ENCODE measurements at regions not wholly inside any gene's neighbourhood (a gene's known extent, or its start where the extent isn't known, plus 50 kb on each side); places are given as distances from the start of the nearest gene placed in this dataset.

- Mint-ChIP-seq H3K36me3 (peaks cover 0 to 3% (median 0%) of the 10 kb centered on the region in 5 donors), H3K4me3 (no peak overlapping the region), H3K27me3 (peaks cover 0 to 4% (median 0%) of the 10 kb centered on the region in 5 donors), H3K4me1 (peaks cover 0 to 2% (median 0%) of the 10 kb centered on the region in 7 donors), H3K27ac (no peak overlapping the region), H3K9me3 (peaks cover 0 to 2% (median 0%) of the 10 kb centered on the region in 11 donors)
- no peak for ATAC-seq
- Histone ChIP-seq H3K27me3 (ENCODE audit: control insufficient read depth in 2 of 2, insufficient read depth in 2 of 2, low read length in 2 of 2) (no peaks in the 10 kb centered on the region), H3K4me1 (ENCODE audit: control insufficient read depth in 2 of 2, insufficient read depth in 2 of 2, low read length in 2 of 2) (no peaks in the 10 kb centered on the region), H3K4me3 (ENCODE audit: low read length) (no peak overlapping the region), H3K27ac (ENCODE audit: low read depth, low read length) (no peak overlapping the region), H3K36me3 (ENCODE audit: control insufficient read depth in 2 of 3, insufficient read depth in 3 of 3, low read length in 3 of 3) (no peaks in the 10 kb centered on the region), H3K9me3 (ENCODE audit: control insufficient read depth in 2 of 3, low read length in 3 of 3) (no peaks in the 10 kb centered on the region)
- DNase-seq = no peak
- intact Hi-C loops (cut with micrococcal nuclease) = no loop called here
- CTCF ChIA-PET = interaction anchor here (0.5 to 1.4 kb wide), 4 partner anchors 15 to 328 kb away, joined by 3 to 5 read pairs (median 3); no protein-coding TSS in a partner anchor
- POLR2A ChIA-PET = no interaction called here
Observed at GRCh38 chr1:222127526-222128152, 385.8 kb upstream of the DUSP10 start.

GRCh38 chr1:222127096-222127495, 385.2 kb upstream of the DUSP10 start:
- intact Hi-C loops (cut with micrococcal nuclease) = no loop called here
- Mint-ChIP-seq H3K27ac (no peak overlapping the region), H3K4me1 (peaks cover 0 to 2% (median 0%) of the 10 kb centered on the region in 7 donors), H3K4me3 (no peak overlapping the region), H3K9me3 (peaks cover 0 to 2% (median 0%) of the 10 kb centered on the region in 11 donors), H3K27me3 (peaks cover 0 to 4% (median 0%) of the 10 kb centered on the region in 5 donors), H3K36me3 (peaks cover 0 to 3% (median 0%) of the 10 kb centered on the region in 5 donors)
- no peaks in the 10 kb centered on the region for H3K27me3 ChIP-seq (ENCODE audit: control insufficient read depth in 2 of 2, insufficient read depth in 2 of 2, low read length in 2 of 2)
- H3K4me3 ChIP-seq (ENCODE audit: low read length) = no peak overlapping the region
- ChIA-PET CTCF (interaction anchor here (0.5 to 1.4 kb wide), 3 partner anchors 15 to 328 kb away, joined by 3 to 5 read pairs (median 3); no protein-coding TSS in a partner anchor), POLR2A (interaction anchor here (0.5 kb wide), 1 partner anchor 132 kb away, joined by 3 read pairs; no protein-coding TSS in a partner anchor)
- H3K9me3 ChIP-seq (ENCODE audit: control insufficient read depth in 2 of 3, low read length in 3 of 3) = no peaks in the 10 kb centered on the region
- DNase-seq (no peak), ATAC-seq (no peak)
- H3K27ac ChIP-seq (ENCODE audit: low read depth, low read length) = no peak overlapping the region
- no peaks in the 10 kb centered on the region for H3K4me1 ChIP-seq (ENCODE audit: control insufficient read depth in 2 of 2, insufficient read depth in 2 of 2, low read length in 2 of 2)
- no peaks in the 10 kb centered on the region for H3K36me3 ChIP-seq (ENCODE audit: control insufficient read depth in 2 of 3, insufficient read depth in 3 of 3, low read length in 3 of 3)

GRCh38 chr1:222126052-222126451, 384.2 kb upstream of the DUSP10 start:
- no peak overlapping the region for H3K4me3 Mint-ChIP-seq
- DNase-seq = no peak
- CTCF ChIA-PET = interaction anchor here (1.4 kb wide), 1 partner anchor 329 kb away, joined by 5 read pairs; no protein-coding TSS in a partner anchor
- H3K36me3 Mint-ChIP-seq = peaks cover 0 to 3% (median 0%) of the 10 kb centered on the region in 5 donors
- H3K27me3 Mint-ChIP-seq = peaks cover 0 to 4% (median 0%) of the 10 kb centered on the region in 5 donors
- intact Hi-C loops (cut with micrococcal nuclease) = no loop called here
- ATAC-seq = no peak
- no peaks in the 10 kb centered on the region for H3K9me3 ChIP-seq (ENCODE audit: control insufficient read depth in 2 of 3, low read length in 3 of 3)
- H3K27ac ChIP-seq (ENCODE audit: low read depth, low read length) = no peak overlapping the region
- no peak overlapping the region for H3K4me3 ChIP-seq (ENCODE audit: low read length)
- H3K4me1 ChIP-seq (ENCODE audit: control insufficient read depth in 2 of 2, insufficient read depth in 2 of 2, low read length in 2 of 2) = no peaks in the 10 kb centered on the region
- no peak overlapping the region for H3K27ac Mint-ChIP-seq
- H3K9me3 Mint-ChIP-seq = peaks cover 0 to 2% (median 0%) of the 10 kb centered on the region in 11 donors
- H3K4me1 Mint-ChIP-seq = peaks cover 0 to 2% (median 0%) of the 10 kb centered on the region in 7 donors
- POLR2A ChIA-PET = no interaction called here
- no peaks in the 10 kb centered on the region for H3K36me3 ChIP-seq (ENCODE audit: control insufficient read depth in 2 of 3, insufficient read depth in 3 of 3, low read length in 3 of 3)
- H3K27me3 ChIP-seq (ENCODE audit: control insufficient read depth in 2 of 2, insufficient read depth in 2 of 2, low read length in 2 of 2) = no peaks in the 10 kb centered on the region

- Histone ChIP-seq H3K4me3 (ENCODE audit: low read length) (no peak overlapping the region), H3K27ac (ENCODE audit: low read depth, low read length) (no peak overlapping the region), H3K36me3 (ENCODE audit: control insufficient read depth in 2 of 3, insufficient read depth in 3 of 3, low read length in 3 of 3) (no peaks in the 10 kb centered on the region), H3K4me1 (ENCODE audit: control insufficient read depth in 2 of 2, insufficient read depth in 2 of 2, low read length in 2 of 2) (no peaks in the 10 kb centered on the region), H3K27me3 (ENCODE audit: control insufficient read depth in 2 of 2, insufficient read depth in 2 of 2, low read length in 2 of 2) (no peaks in the 10 kb centered on the region), H3K9me3 (ENCODE audit: control insufficient read depth in 2 of 3, low read length in 3 of 3) (no peaks in the 10 kb centered on the region)
- intact Hi-C loops (cut with micrococcal nuclease) = loop anchor here (1.0 kb wide), 1 partner anchor 331 kb away; no protein-coding TSS in a partner anchor
- Mint-ChIP-seq H3K9me3 (peaks cover 0 to 2% (median 0%) of the 10 kb centered on the region in 11 donors), H3K4me1 (peaks cover 0 to 2% (median 0%) of the 10 kb centered on the region in 7 donors), H3K27me3 (peaks cover 0 to 5% (median 4%) of the 10 kb centered on the region in 5 donors), H3K4me3 (no peak overlapping the region), H3K27ac (no peak overlapping the region), H3K36me3 (peaks cover 0 to 3% (median 0%) of the 10 kb centered on the region in 5 donors)
- ChIA-PET POLR2A (no interaction called here), CTCF (interaction anchor here (0.6 to 1.8 kb wide), 2 partner anchors 331 to 1917 kb away, joined by 3 to 8 read pairs; no protein-coding TSS in a partner anchor)
- DNase-seq (no peak), ATAC-seq (no peak)
Observed at GRCh38 chr1:222124602-222125001, 382.7 kb upstream of the DUSP10 start.

- ChIA-PET POLR2A (no interaction called here), CTCF (interaction anchor here (0.7 to 1.8 kb wide), 2 partner anchors 137 to 332 kb away, joined by 4 to 8 read pairs; no protein-coding TSS in a partner anchor)
- H3K27ac Mint-ChIP-seq = no peak overlapping the region
- Histone ChIP-seq H3K27me3 (ENCODE audit: control insufficient read depth in 2 of 2, insufficient read depth in 2 of 2, low read length in 2 of 2) (no peaks in the 10 kb centered on the region), H3K9me3 (ENCODE audit: control insufficient read depth in 2 of 3, low read length in 3 of 3) (no peaks in the 10 kb centered on the region), H3K4me1 (ENCODE audit: control insufficient read depth in 2 of 2, insufficient read depth in 2 of 2, low read length in 2 of 2) (no peaks in the 10 kb centered on the region), H3K36me3 (ENCODE audit: control insufficient read depth in 2 of 3, insufficient read depth in 3 of 3, low read length in 3 of 3) (no peaks in the 10 kb centered on the region), H3K4me3 (ENCODE audit: low read length) (no peak overlapping the region), H3K27ac (ENCODE audit: low read depth, low read length) (no peak overlapping the region)
- ATAC-seq (no peak), DNase-seq (no peak)
- intact Hi-C loops (cut with micrococcal nuclease) = no loop called here
- H3K9me3 Mint-ChIP-seq = peaks cover 0 to 2% (median 0%) of the 10 kb centered on the region in 11 donors
- H3K27me3 Mint-ChIP-seq = peaks cover 0 to 8% (median 4%) of the 10 kb centered on the region in 5 donors
- H3K4me3 Mint-ChIP-seq = no peak overlapping the region
- peaks cover 0 to 3% (median 0%) of the 10 kb centered on the region in 5 donors for H3K36me3 Mint-ChIP-seq
- H3K4me1 Mint-ChIP-seq = peaks cover 0 to 2% (median 0%) of the 10 kb centered on the region in 7 donors
Observed at GRCh38 chr1:222123111-222123510, 381.2 kb upstream of the DUSP10 start.

GRCh38 chr1:222117809-222118208, 375.9 kb upstream of the DUSP10 start:
- H3K9me3 Mint-ChIP-seq = peaks cover 0 to 5% (median 0%) of the 10 kb centered on the region in 11 donors
- no peak overlapping the region for H3K4me3 Mint-ChIP-seq
- H3K9me3 ChIP-seq (ENCODE audit: control insufficient read depth in 2 of 3, low read length in 3 of 3) = no peaks in the 10 kb centered on the region
- H3K36me3 Mint-ChIP-seq = peaks cover 0 to 5% (median 3%) of the 10 kb centered on the region in 5 donors
- intact Hi-C loops (cut with micrococcal nuclease) = no loop called here
- no peaks in the 10 kb centered on the region for H3K4me1 Mint-ChIP-seq
- ChIA-PET CTCF (no interaction called here), POLR2A (interaction anchor here (0.6 kb wide), 1 partner anchor 326 kb away, joined by 3 read pairs; no protein-coding TSS in a partner anchor)
- no peak overlapping the region for H3K4me3 ChIP-seq (ENCODE audit: low read length)
- no peaks in the 10 kb centered on the region for H3K27me3 ChIP-seq (ENCODE audit: control insufficient read depth in 2 of 2, insufficient read depth in 2 of 2, low read length in 2 of 2)
- H3K4me1 ChIP-seq (ENCODE audit: control insufficient read depth in 2 of 2, insufficient read depth in 2 of 2, low read length in 2 of 2) = no peaks in the 10 kb centered on the region
- DNase-seq (no peak), ATAC-seq (no peak)
- peaks cover 0 to 12% (median 3%) of the 10 kb centered on the region in 5 donors for H3K27me3 Mint-ChIP-seq
- H3K27ac Mint-ChIP-seq = peak overlapping the region in 1 of 9 donors; percentile 32
- no peaks in the 10 kb centered on the region for H3K36me3 ChIP-seq (ENCODE audit: control insufficient read depth in 2 of 3, insufficient read depth in 3 of 3, low read length in 3 of 3)
- no peak overlapping the region for H3K27ac ChIP-seq (ENCODE audit: low read depth, low read length)

Data from naive thymus-derived CD4-positive, alpha-beta T cell (primary cell).